Right lobe of liver (tissue), 6 donors: ENCODE measurements at regions not wholly inside any gene's neighbourhood (a gene's known extent, or its start where the extent isn't known, plus 50 kb on each side); places are given as distances from the start of the nearest gene placed in this dataset.

Experiments used
- ATAC-seq, 4 donors: fragments of 200-7000 bp; cut with Tn5 transposase; one replicate each; pipeline ENCODE4 v1.9.1; 2020; ENCODE audit warnings: mild to moderate bottlenecking in 4 of 4, moderate library complexity in 4 of 4
- DNase-seq, 3 donors: peaks; one replicate each; pipeline ENCODE4 v3.0.0-alpha.2; 2020
- H3K27ac ChIP-seq, 3 donors: fragments of 200-600 bp; one replicate each; pipeline ENCODE4 v1.8.0; 2022
- H3K27me3 ChIP-seq, 2 donors: fragments of 200-600 bp; one replicate each; pipeline ENCODE4 v1.8.0; 2022
- H3K36me3 ChIP-seq, 4 donors: fragments of 200-600 bp; sonication (generic) in 1 of 4; one replicate each; pipeline versions ENCODE4 v1.5.1 to v1.8.0; 2017 to 2022; ENCODE audit warnings: control low read depth in 1 of 4
- H3K4me1 ChIP-seq, 4 donors: fragments of 200-600 bp; sonication (generic) in 1 of 4; one replicate each; pipeline versions ENCODE4 v1.5.1 to v1.8.0; 2017 to 2022; ENCODE audit warnings: control low read depth in 1 of 4
- H3K4me3 ChIP-seq, 3 donors: fragments of 200-600 bp; one replicate each; pipeline ENCODE4 v1.8.0; 2022
- H3K9me3 ChIP-seq, 4 donors: fragments of 200-600 bp; sonication (generic) in 1 of 4; one replicate each; pipeline versions ENCODE4 v1.5.1 to v1.8.0; 2017 to 2022; ENCODE audit warnings: control low read depth in 1 of 4
- CTCF ChIP-seq, 4 donors: fragments of 200-600 bp in 3 of 4; fragments of 450-650 bp in 1 of 4; IDR thresholded peaks; one replicate each; pipeline versions ENCODE4 v1.5.1 to v1.8.0; 2016 to 2022; ENCODE audit warnings: antibody characterized with exemption in 4 of 4, mild to moderate bottlenecking in 2 of 4
- POLR2A ChIP-seq: fragments of 450-650 bp; IDR thresholded peaks from one replicate; pipeline ENCODE4 v1.6.1; 2017; ENCODE audit warnings: antibody characterized with exemption, mild to moderate bottlenecking
- WGBS: methylation state at CpG from one replicate; pipeline ENCODE4 v1.1.6; 2018; ENCODE audit warnings: low coverage, low lambda C conversion rate; ENCODE audit not compliant: insufficient coverage; ENCODE audit errors: missing lambda C conversion rate; 5-methylcytosine and 5-hydroxymethylcytosine counted together
- intact Hi-C, 2 donors: fragments of 100-400 bp; cut with DNase I; formaldehyde crosslinking; loops; one replicate each; pipeline versions ENCODE4 v1.11.2 to v1.14.1; 2022
- donor health status: DM: no; HTN: yes; CAD: no.
- donor health status: DM: no; HTN: no; CAD: no.
- donor health status: DM: no; HTN: no; CAD: no.
- donor health status: DM: no; HTN: yes; CAD: no.
- donor health status: DM: no; HTN: yes; CAD: no.

GRCh38 chr4:138891631-138892031 lies 124.0 kb upstream of the NOCT start:
- ATAC-seq = no peak
- WGBS = 58% methylated on average over 6 of the region's 6 CpGs
- Histone ChIP-seq H3K9me3 (no peaks in the 10 kb centered on the region), H3K4me3 (no peak overlapping the region), H3K27me3 (no peaks in the 10 kb centered on the region), H3K27ac (no peak overlapping the region), H3K36me3 (no peaks in the 10 kb centered on the region), H3K4me1 (no peaks in the 10 kb centered on the region)
- TF ChIP-seq CTCF (IDR thresholded peaks at IDR 0.05) = no peak
- no peak for TF ChIP-seq POLR2A
- DNase-seq = no peak
- intact Hi-C loops = no loop called here

- Histone ChIP-seq H3K27me3 (no peaks in the 10 kb centered on the region), H3K27ac (no peak overlapping the region), H3K4me3 (no peak overlapping the region), H3K36me3 (no peaks in the 10 kb centered on the region), H3K9me3 (no peaks in the 10 kb centered on the region), H3K4me1 (no peaks in the 10 kb centered on the region)
- 59% methylated on average over 14 of the region's 14 CpGs for WGBS
- ATAC-seq (no peak), DNase-seq (no peak)
- intact Hi-C loops = no loop called here
- TF ChIP-seq CTCF (IDR thresholded peaks at IDR 0.05) (no peak), POLR2A (no peak)
Measured at GRCh38 chr4:138890891-138891570, 124.5 kb upstream of the NOCT start.

GRCh38 chr4:138889216-138889615 lies 126.4 kb upstream of the NOCT start:
- DNase-seq (no peak), ATAC-seq (no peak)
- Histone ChIP-seq H3K27me3 (no peaks in the 10 kb centered on the region), H3K4me1 (no peaks in the 10 kb centered on the region), H3K36me3 (no peaks in the 10 kb centered on the region), H3K9me3 (no peaks in the 10 kb centered on the region), H3K4me3 (no peak overlapping the region), H3K27ac (no peak overlapping the region)
- TF ChIP-seq CTCF (IDR thresholded peaks at IDR 0.05) = no peak
- TF ChIP-seq POLR2A = no peak
- intact Hi-C loops = no loop called here
- 50% methylated on average over 1 of the region's 3 CpGs for WGBS

GRCh38 chr4:138887741-138888140 lies 127.8 kb upstream of the NOCT start:
- Histone ChIP-seq H3K9me3 (no peaks in the 10 kb centered on the region), H3K4me1 (no peaks in the 10 kb centered on the region), H3K27ac (no peak overlapping the region), H3K27me3 (no peaks in the 10 kb centered on the region), H3K36me3 (no peaks in the 10 kb centered on the region), H3K4me3 (no peak overlapping the region)
- no peak for ATAC-seq
- 76% methylated on average over 2 of the region's 6 CpGs for WGBS
- TF ChIP-seq POLR2A (no peak), CTCF (IDR thresholded peaks at IDR 0.05) (no peak)
- intact Hi-C loops = no loop called here
- no peak for DNase-seq

GRCh38 chr4:138887341-138887740 lies 128.2 kb upstream of the NOCT start:
- Histone ChIP-seq H3K27me3 (no peaks in the 10 kb centered on the region), H3K36me3 (no peaks in the 10 kb centered on the region), H3K9me3 (no peaks in the 10 kb centered on the region), H3K4me1 (no peaks in the 10 kb centered on the region), H3K4me3 (no peak overlapping the region), H3K27ac (no peak overlapping the region)
- ATAC-seq = no peak
- intact Hi-C loops = no loop called here
- TF ChIP-seq POLR2A (no peak), CTCF (IDR thresholded peaks at IDR 0.05) (no peak)
- WGBS = 91% methylated on average over 1 of the region's 4 CpGs
- DNase-seq = no peak
